Astrocyte of the hippocampus (primary cell): ENCODE measurements at regions not wholly inside any gene's neighbourhood (a gene's known extent, or its start where the extent isn't known, plus 50 kb on each side); places are given as distances from the start of the nearest gene placed in this dataset.
A peak's percentile ranks its signal among the peaks of the same experiment; 100 is the strongest.
"Not testable (repeated sequence)": the region's sequence is repeated elsewhere in the genome, so short reads cannot be mapped to it uniquely, and the experiment has no call there.

ENCODE experiments used
- DNase-seq: peaks from one replicate; pipeline ENCODE4 v3.0.0; 2011; ENCODE audit warnings: low read depth, low spot score

- no peak for DNase-seq
These were observed 367.1 kb upstream of the KLF4 start for GRCh38 chr9:107856633-107857032.

GRCh38 chr9:107855164-107855563 lies 365.6 kb upstream of the KLF4 start:
- no peak for DNase-seq

- no peak for DNase-seq
These were observed 363.9 kb upstream of the KLF4 start for GRCh38 chr9:107853461-107853860.

- DNase-seq, result no peak
These were observed 363.3 kb upstream of the KLF4 start for GRCh38 chr9:107852891-107853290.

- no peak for DNase-seq
These were observed 361.1 kb upstream of the KLF4 start for GRCh38 chr9:107850653-107851052.

GRCh38 chr9:107847978-107848964 lies 358.7 kb upstream of the KLF4 start:
- DNase-seq, result peak; percentile 25

GRCh38 chr9:107842530-107842929 lies 353.0 kb upstream of the KLF4 start:
- no peak for DNase-seq

- no peak for DNase-seq
These were observed 351.5 kb upstream of the KLF4 start for GRCh38 chr9:107841076-107841475.

- DNase-seq, result no peak
These were observed 349.8 kb upstream of the KLF4 start for GRCh38 chr9:107839371-107839770.

GRCh38 chr9:107838766-107839165 lies 349.2 kb upstream of the KLF4 start:
- DNase-seq, result no peak

GRCh38 chr9:107836300-107836699 lies 346.7 kb upstream of the KLF4 start:
- no peak for DNase-seq

- DNase-seq, result no peak
These were observed 343.7 kb upstream of the KLF4 start for GRCh38 chr9:107833295-107833694.

- DNase-seq, result no peak
These were observed 343.3 kb upstream of the KLF4 start for GRCh38 chr9:107832871-107833270.

GRCh38 chr9:107830479-107830878 lies 340.9 kb upstream of the KLF4 start:
- DNase-seq, result no peak

- no peak for DNase-seq
These were observed 338.3 kb upstream of the KLF4 start for GRCh38 chr9:107827884-107828283.

- DNase-seq, result no peak
These were observed 337.7 kb upstream of the KLF4 start for GRCh38 chr9:107827304-107827703.

- not testable (repeated sequence) for DNase-seq
These were observed 337.1 kb upstream of the KLF4 start for GRCh38 chr9:107826688-107826983.

GRCh38 chr9:107824556-107824955 lies 335.0 kb upstream of the KLF4 start:
- DNase-seq, result no peak

GRCh38 chr9:107819772-107820565 lies 330.4 kb upstream of the KLF4 start:
- DNase-seq, result no peak

GRCh38 chr9:107818503-107818829 lies 328.9 kb upstream of the KLF4 start:
- not testable (repeated sequence) for DNase-seq

- not testable (repeated sequence) for DNase-seq
These were observed 328.3 kb upstream of the KLF4 start for GRCh38 chr9:107817595-107818502.

GRCh38 chr9:107816561-107817021 lies 327.0 kb upstream of the KLF4 start:
- no peak for DNase-seq
